Parathyroid adenoma (tissue), 2 donors: ENCODE measurements at regions not wholly inside any gene's neighbourhood (a gene's known extent, or its start where the extent isn't known, plus 50 kb on each side); places are given as distances from the start of the nearest gene placed in this dataset.

Experiments
- H2AFZ ChIP-seq: fragments of 300-600 bp; sonication (generic); one replicate; pipeline ENCODE4 v1.7.0; 2017; ENCODE audit warnings: antibody characterized with exemption, mild to moderate bottlenecking
- H3K27ac ChIP-seq: fragments of 300-600 bp; sonication (generic); one replicate; pipeline ENCODE4 v1.7.0; 2017
- H3K27me3 ChIP-seq: fragments of 300-600 bp; sonication (generic); one replicate; pipeline ENCODE4 v1.7.0; 2017; ENCODE audit warnings: low read length; ENCODE audit not compliant: control insufficient read depth, insufficient read depth
- H3K36me3 ChIP-seq: fragments of 300-600 bp; sonication (generic); one replicate; pipeline ENCODE4 v1.7.0; 2017; ENCODE audit warnings: low read length; ENCODE audit not compliant: control insufficient read depth, insufficient read depth
- H3K4me1 ChIP-seq: fragments of 300-600 bp; sonication (generic); one replicate; pipeline ENCODE4 v1.7.0; 2017; ENCODE audit warnings: control low read depth
- H3K4me2 ChIP-seq: fragments of 300-600 bp; sonication (generic); one replicate; pipeline ENCODE4 v1.7.0; 2017; ENCODE audit warnings: low read length
- H3K4me3 ChIP-seq: fragments of 300-600 bp; sonication (generic); one replicate; pipeline ENCODE4 v1.7.0; 2017; ENCODE audit warnings: low read depth, low read length
- H3K79me2 ChIP-seq: fragments of 300-600 bp; sonication (generic); one replicate; pipeline ENCODE4 v1.7.0; 2017; ENCODE audit warnings: control low read depth
- H3K9ac ChIP-seq: fragments of 300-600 bp; sonication (generic); one replicate; pipeline ENCODE4 v1.7.0; 2017; ENCODE audit warnings: mild to moderate bottlenecking
- H3K9me3 ChIP-seq: fragments of 300-600 bp; sonication (generic); one replicate; pipeline ENCODE4 v1.7.0; 2017; ENCODE audit warnings: low read length; ENCODE audit not compliant: control insufficient read depth
- TF ChIP-seq, protein P1 (sequence below): fragments of 300-600 bp; sonication (generic); IDR thresholded peaks from one replicate; pipeline ENCODE4 v1.7.0; 2017; ENCODE audit warnings: antibody characterized with exemption, mild to moderate bottlenecking
- donor health status: primary hyperparathyroidism.

DNA sequence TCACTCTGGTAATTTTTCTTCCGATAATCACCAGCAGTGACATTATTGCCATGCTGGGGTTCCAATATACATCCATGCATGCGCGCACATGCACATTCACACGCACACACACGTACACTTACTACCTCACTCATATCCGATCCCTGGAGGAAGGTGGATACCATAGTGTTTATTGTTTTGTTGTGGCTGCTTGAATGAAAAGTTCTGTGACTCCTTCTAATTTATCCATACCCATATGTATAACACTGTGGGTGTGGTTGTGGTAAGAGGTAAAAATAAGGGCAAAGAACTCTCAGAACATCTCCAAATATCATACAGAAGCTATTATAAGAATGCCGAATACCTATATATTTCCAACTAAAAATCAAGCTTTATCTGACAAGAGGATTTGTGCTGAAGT, 407.8 kb upstream of the PODXL start:
- Histone ChIP-seq H2AFZ (no peak overlapping the region), H3K4me1 (no peaks in the 10 kb centered on the region), H3K36me3 (no peaks in the 10 kb centered on the region), H3K4me3 (no peak overlapping the region), H3K27ac (no peak overlapping the region), H3K9me3 (no peaks in the 10 kb centered on the region), H3K4me2 (no peak overlapping the region), H3K27me3 (no peaks in the 10 kb centered on the region), H3K9ac (no peak overlapping the region), H3K79me2 (no peaks in the 10 kb centered on the region)
- TF ChIP-seq, protein P1, sequence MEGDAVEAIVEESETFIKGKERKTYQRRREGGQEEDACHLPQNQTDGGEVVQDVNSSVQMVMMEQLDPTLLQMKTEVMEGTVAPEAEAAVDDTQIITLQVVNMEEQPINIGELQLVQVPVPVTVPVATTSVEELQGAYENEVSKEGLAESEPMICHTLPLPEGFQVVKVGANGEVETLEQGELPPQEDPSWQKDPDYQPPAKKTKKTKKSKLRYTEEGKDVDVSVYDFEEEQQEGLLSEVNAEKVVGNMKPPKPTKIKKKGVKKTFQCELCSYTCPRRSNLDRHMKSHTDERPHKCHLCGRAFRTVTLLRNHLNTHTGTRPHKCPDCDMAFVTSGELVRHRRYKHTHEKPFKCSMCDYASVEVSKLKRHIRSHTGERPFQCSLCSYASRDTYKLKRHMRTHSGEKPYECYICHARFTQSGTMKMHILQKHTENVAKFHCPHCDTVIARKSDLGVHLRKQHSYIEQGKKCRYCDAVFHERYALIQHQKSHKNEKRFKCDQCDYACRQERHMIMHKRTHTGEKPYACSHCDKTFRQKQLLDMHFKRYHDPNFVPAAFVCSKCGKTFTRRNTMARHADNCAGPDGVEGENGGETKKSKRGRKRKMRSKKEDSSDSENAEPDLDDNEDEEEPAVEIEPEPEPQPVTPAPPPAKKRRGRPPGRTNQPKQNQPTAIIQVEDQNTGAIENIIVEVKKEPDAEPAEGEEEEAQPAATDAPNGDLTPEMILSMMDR: no peak

DNA sequence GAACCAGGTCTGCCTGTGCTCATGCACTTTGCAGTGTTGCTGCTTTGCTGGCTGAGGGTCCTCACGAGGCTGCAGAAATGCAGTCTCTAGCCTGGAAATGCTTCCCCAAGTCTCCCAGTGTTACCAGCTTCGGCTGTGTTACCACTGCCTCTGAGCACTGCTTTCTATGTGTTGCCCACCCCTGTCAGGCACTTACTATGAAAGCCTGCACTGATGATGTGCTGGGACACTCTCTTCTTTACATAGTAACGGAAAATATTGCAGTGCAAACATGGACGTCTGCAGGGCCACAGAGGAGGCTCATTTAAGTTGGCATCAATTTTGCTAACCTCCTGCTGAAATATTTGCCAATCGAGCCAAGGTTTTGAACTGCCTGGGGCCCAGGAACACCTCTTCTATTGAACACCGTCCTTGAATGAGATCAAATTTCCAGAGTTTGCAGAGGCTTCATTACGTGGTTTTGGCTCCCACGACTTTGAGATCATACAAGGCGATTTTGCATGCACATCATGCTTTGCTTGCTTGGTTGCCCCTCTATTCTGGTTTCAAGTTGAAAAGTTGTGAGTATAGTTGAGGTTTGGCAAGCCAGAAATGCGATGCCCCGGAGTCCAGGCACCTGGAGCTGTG, 404.7 kb upstream of the PODXL start:
- no peaks in the 10 kb centered on the region for H3K4me1 ChIP-seq

GRCh38 chr7:131959106-131959812, 402.8 kb upstream of the PODXL start:
- H2AFZ ChIP-seq: no peak overlapping the region
- H3K36me3 ChIP-seq: no peaks in the 10 kb centered on the region
- H3K27me3 ChIP-seq: no peaks in the 10 kb centered on the region
- H3K79me2 ChIP-seq: no peaks in the 10 kb centered on the region
- H3K27ac ChIP-seq: no peak overlapping the region
- no peaks in the 10 kb centered on the region for H3K4me1 ChIP-seq
- TF ChIP-seq, protein P1: no peak
- H3K9me3 ChIP-seq: no peaks in the 10 kb centered on the region
- H3K9ac ChIP-seq: no peak overlapping the region
- H3K4me3 ChIP-seq: no peak overlapping the region
- no peak overlapping the region for H3K4me2 ChIP-seq

More for the DNA sequence above, 404.7 kb upstream of the PODXL start:
- H3K79me2 ChIP-seq: no peaks in the 10 kb centered on the region
- no peak overlapping the region for H3K4me2 ChIP-seq
- H3K4me3 ChIP-seq: no peak overlapping the region
- H3K9ac ChIP-seq: no peak overlapping the region
- no peaks in the 10 kb centered on the region for H3K36me3 ChIP-seq
- TF ChIP-seq, protein P1: no peak
- H3K27ac ChIP-seq: no peak overlapping the region
- H3K9me3 ChIP-seq: no peaks in the 10 kb centered on the region
- no peaks in the 10 kb centered on the region for H3K27me3 ChIP-seq
- H2AFZ ChIP-seq: no peak overlapping the region

- no peak overlapping the region for H3K9ac ChIP-seq
- no peak overlapping the region for H3K27ac ChIP-seq
- H3K27me3 ChIP-seq: no peaks in the 10 kb centered on the region
- no peak overlapping the region for H3K4me2 ChIP-seq
- H3K79me2 ChIP-seq: no peaks in the 10 kb centered on the region
- no peaks in the 10 kb centered on the region for H3K36me3 ChIP-seq
- TF ChIP-seq, protein P1: no peak
- no peaks in the 10 kb centered on the region for H3K9me3 ChIP-seq
- no peak overlapping the region for H2AFZ ChIP-seq
- no peak overlapping the region for H3K4me3 ChIP-seq
- H3K4me1 ChIP-seq: no peaks in the 10 kb centered on the region
Observed at GRCh38 chr7:131957338-131958020, 401.1 kb upstream of the PODXL start.
